CD4-positive, alpha-beta T cell treated with Interleukin-10 for 1 hour (primary cell): ENCODE measurements at regions not wholly inside any gene's neighbourhood (a gene's known extent, or its start where the extent isn't known, plus 50 kb on each side); places are given as distances from the start of the nearest gene placed in this dataset.
A peak's percentile ranks its signal among the peaks of the same experiment; 100 is the strongest.

ENCODE experiments used
- DNase-seq: peaks from one replicate; pipeline ENCODE4 v3.0.0-alpha.2; 2020

DNA sequence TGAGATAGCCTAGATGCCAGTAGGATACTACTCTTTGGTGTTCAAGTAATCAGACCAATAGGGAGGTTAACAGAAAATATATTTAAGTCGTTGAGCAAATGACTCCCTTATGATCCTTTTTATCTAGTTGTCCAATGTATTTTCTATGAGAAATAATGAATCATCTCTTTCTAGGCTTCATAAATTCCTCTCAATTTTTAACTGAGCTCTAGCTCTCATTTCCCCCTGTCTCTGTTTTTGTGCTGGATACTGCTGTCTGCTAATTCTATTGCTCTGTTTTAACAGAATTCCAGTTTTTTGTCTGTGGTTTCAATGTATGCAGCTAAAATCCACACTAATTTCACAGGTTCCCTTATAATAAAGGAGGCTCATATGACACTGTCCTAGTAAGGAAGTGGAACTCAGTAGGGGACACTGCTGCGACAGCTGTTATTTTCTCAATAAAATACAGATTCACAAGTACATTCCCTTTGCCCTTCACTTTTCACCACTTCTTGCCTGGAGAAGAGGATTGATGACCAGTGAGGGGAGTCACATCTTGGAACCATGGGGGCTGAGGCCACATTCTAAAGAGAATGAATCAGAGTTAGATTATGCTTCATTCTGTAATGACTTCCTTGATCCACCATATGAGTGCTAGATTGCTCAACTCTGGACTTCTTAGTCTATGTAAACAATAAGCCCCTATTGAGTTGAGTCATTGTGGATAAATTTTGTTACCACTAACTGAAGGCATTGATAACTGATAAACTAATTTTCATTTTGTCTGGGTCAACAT is 558.7 kb upstream of the KCNMB2 start:
- DNase-seq: no peak

DNA sequence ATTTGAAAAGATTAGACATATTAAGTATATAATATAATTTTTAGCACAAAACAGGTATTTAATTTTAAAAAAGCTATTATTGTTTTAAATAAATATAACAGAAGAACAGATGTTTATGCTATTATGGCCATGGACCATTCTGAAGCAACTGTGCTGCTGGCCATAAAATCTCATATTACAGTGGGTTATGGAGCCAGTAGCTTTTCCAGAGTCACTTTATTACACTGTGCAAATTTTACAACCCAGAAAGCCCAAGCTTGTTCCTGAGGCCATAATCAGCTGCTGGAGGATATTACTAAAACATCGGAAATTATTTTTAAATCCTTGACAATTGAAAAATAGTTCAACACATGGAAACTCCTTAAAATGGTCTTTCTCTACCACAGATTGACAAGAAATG is 557.3 kb upstream of the KCNMB2 start:
- no peak for DNase-seq

GRCh38 chr3:177979703-177980102 is 556.5 kb upstream of the KCNMB2 start:
- DNase-seq: no peak

- no peak for DNase-seq
Observed at GRCh38 chr3:177981576-177981975, 554.7 kb upstream of the KCNMB2 start.

GRCh38 chr3:177982034-177982433 is 554.2 kb upstream of the KCNMB2 start:
- DNase-seq: no peak

DNA sequence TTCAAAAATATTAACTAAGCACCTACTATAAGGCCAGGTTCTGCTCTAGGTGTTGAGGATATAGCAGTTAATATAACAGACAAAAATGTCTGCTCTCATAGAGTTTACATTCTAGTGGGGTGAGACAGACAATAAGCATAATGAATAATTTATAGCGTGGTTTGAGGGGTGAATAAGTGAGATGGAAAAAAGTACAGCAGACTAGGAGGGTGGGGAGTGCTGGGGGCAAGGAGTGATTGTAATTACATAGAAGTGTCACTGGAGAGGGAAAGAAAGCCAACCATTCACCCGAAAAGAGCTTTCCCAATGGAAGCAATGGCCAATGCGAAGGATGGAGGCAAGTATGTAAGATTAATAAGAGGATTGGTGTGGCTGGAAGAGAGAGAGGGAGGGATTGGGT is 552.9 kb upstream of the KCNMB2 start:
- no peak for DNase-seq

DNA sequence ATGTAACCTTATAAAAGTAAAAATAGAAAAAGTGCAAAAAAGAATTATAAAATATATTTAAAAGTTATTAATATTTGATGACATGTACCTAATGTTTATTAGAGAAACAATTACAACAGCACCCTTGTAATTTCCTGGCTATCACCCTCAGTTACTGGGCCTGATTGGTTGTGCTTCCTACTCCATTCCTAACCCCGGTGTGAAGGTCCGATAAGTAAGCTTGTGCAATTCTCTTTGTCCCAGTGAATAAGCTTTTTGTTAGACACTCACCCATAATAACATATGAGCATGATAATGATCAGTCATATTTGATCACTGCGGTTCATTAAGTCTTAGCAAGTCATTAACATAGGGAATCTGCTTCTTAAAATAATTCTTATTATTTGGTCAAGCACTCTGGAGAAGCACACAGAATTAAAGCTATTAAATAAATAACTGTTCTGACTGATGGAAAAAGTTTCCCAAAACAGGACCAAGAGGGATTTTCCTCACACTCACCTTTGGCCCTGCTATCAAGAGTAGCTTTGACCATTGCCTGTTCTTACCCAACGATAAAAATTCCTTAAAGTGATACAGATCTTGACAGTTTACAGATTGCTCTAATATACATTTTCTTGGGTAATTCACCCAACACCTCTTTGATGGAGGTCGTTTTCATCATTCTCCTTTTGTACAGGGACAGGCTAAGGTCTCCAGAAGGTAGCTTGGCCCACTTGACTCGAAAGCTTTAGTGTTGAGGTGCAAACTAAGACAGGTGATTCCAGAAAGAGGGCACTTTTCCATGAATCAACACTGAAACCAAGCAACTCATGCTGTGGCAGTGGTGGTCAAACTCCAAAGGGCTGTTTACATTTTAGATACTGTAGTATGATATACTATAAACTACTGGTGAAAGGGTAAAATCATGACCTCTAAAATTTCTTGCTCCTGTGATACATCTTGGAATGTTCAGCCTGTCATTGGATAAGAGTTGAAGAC is 543.0 kb upstream of the KCNMB2 start:
- no peak for DNase-seq

DNA sequence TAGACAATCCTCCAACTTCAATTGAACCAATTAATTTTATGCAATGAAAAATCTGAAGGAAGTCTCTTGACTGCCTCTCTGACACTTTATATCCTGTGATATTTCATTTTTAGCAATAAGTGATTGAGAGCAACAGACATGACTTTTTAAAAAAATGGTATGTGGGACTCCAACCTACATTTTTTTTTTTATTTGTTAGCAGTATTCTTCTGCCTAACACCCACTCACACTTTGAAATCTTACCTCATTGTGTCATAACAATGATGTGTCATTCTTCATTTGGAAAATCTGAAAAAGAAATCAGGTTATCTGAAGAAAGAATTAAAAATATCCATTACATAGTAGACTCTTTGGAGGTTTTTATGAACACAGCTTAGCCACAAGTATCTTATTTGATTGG is 541.3 kb upstream of the KCNMB2 start:
- DNase-seq: no peak

DNA sequence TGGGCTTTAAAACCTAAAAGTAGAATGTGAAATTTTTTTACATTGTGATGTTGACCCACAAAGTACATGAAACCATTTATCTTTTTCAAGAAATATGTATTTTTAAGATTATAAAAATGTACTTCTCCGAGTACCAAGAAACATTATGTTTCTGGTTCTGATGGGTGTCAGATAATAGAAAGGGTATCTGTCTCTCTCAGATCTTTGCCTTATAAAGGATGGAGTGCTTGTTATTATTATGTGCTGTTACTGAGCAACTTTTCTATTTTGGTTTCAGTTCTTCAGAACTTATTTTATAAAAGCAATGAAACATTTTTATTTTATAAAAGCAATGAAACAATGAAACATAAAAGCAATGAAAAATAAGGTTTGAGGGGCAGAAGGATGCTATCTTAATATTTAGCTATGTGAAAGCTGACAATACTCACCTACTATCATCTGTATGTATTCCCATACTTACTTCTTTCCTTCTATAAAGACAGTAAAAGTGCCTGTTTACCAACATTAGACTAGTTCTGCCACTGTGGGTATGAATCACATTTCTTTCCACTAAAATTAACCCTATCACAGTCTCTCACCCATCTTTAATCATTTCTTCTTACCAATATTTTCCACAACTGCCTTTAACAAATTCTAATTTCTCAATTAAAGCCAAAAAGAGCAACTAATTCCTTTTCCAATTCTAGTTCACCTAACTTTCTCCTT is 540.7 kb upstream of the KCNMB2 start:
- DNase-seq: no peak

GRCh38 chr3:178001670-178002101 is 534.5 kb upstream of the KCNMB2 start:
- DNase-seq: peak; percentile 34

GRCh38 chr3:178002113-178002512 is 534.1 kb upstream of the KCNMB2 start:
- DNase-seq: no peak

DNA sequence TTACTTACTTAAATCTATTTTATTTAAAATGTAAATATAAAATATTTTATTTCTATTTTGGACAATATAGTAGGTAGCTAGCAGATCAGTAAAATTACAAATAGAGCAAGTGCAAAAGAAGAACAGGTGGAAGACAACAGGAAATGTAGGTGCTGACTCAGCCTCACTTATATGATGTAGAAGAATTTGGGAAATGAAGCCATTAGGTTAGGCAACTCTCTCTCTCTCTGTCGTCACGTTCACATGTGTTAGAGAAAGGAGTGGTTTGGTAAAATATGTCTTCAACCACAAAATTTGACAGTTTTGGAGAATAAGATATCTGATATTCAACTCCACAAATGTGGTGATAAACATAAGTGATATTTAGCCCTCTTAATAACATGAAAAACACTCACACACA is 532.5 kb upstream of the KCNMB2 start:
- DNase-seq: no peak

- no peak for DNase-seq
Observed at GRCh38 chr3:178005961-178006360, 530.3 kb upstream of the KCNMB2 start.

DNA sequence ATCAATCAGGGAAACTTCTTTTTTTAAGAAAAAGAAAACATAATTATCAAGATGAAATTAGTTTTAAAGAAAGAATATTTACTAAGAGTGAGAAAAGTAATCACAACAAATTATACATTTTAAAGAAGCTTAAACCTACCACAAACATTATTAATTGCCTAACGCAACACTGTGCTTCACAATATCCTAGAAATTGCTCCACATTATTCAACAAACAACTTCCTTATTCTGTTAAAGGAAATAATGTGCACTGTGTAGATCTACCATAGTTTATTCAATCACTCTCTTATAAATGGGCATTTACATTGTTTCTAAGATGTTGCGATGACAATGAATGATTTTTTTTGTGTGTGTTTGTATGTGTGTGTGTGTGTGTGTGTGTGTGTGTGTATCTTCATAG is 525.9 kb upstream of the KCNMB2 start:
- no peak for DNase-seq

DNA sequence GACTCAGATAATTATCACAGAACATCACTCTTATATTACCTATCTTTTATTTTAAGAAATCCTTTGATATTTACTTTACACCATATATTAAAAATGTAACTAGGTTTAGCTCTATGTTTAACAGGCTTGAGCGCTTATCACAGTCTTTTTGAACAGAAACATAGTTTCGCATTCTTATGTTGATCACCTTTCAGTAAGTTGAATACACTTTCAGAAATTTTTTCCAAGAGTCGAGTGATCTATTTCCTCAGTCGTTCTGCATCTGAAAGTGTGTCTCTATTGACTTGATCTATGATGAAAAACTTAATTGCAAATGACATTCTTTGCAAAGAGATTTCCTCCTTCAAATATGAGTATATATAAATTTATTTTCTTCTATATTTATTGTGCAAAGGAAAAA is 516.6 kb upstream of the KCNMB2 start:
- no peak for DNase-seq

DNA sequence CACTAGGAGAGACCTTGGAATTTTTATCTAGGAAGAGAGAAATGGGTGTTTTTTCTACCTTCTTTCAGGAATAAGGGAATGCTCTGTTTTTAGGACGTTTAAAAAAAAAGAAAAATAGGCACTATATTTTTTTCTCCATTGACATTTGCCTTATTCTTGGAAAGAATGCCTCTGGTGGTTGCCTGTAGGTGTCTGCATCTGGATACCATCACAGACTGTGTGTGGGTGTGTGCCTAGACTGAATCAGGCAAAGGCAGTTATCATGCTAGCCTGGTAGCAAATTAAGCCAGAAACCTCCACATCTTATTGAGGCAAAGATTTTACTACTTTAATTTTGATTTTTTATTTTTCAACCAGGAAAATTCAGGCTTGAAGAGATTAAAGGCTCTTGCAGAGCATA is 513.6 kb upstream of the KCNMB2 start:
- no peak for DNase-seq

- DNase-seq: no peak
Observed at GRCh38 chr3:178028933-178029332, 507.3 kb upstream of the KCNMB2 start.

DNA sequence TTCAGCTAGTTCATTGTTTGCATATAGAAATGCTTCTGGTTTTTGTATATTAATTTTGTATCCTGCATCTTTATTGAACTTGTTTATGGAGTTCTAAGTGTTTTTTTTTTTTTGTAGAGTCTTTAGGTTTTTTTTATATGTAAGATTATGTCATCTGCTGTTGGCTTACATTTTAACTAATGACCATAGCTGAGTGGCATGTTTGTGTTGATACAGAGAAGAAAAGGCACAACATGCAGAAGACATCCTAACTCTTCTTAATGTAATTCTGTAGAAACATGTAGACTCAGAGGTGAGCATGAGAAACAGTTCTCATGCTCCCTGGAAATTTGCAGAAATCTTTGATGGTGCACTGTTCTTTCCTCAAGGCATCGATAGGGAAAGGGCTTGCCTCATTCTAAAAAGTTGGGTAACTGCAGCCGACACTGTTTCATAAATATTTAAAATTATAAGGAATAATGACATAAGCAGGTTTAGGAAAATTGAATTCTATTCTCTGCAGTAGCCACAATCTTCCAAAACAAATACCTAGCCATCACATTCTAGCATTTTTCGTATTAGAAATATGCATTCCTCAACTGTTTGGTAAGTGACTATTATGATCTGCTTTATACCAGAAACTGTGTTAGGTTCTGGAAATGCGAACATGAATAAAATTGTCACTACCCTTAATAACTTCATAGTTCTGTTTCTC is 499.6 kb upstream of the KCNMB2 start:
- no peak for DNase-seq

DNA sequence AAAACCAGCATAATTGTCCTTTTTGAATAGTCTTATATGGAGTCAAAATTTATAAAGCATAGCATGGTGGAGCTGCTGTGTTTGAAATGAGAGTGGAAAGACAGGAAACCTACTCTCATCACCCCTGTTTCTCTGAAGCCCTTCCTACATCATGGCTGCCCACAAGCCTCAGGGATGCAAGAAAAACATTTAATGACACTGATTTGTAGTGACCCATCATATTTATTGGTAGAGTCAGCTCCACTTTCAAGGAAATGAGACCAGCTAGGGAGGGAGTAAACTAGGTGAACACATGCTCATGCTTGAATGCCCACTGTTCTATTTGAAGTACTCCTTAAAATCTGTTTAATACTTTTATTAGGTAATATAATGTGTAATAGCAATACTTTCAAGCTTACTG is 494.3 kb upstream of the KCNMB2 start:
- no peak for DNase-seq

DNA sequence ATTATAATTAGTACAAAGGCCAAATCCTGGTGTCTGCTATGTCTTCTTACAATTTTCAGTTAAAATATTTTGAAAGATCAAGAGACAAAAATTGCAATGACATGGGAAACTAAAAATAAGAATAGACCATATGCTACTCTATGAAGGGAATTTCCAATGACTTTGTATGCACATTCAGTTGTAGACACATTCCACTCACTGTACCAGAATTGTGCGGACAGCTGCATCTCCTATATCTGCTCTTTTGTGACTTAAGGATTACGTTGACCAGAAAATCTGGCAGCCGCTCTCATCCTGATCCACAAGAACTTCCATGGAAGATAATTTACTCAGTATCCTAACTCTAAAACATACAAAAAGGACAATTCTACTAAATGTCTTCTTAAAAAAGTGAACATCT is 493.9 kb upstream of the KCNMB2 start:
- DNase-seq: no peak

- DNase-seq: no peak
Observed at GRCh38 chr3:178043084-178043483, 493.2 kb upstream of the KCNMB2 start.

GRCh38 chr3:178044320-178044719 is 491.9 kb upstream of the KCNMB2 start:
- DNase-seq: no peak

DNA sequence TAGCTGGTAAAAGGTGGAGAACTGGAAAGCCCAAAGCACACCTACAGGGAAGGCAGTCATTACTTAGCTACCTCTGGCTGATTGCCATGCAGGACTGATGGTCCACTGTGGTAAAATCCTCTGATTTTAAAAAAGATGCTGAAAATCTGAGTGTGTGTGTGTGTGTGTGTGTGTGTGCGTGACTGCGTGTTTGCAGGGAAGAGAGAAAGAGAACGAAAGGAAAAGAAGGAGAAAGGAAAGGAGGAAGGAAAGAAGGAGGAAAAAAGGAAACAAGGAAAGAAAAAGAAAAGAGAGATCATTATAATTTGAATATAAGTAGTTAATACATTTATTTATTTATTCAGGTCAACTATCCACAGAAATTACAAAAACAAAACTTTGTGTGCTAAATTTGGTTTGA is 488.7 kb upstream of the KCNMB2 start:
- no peak for DNase-seq
